RKO (cell line): ENCODE measurements at regions not wholly inside any gene's neighbourhood (a gene's known extent, or its start where the extent isn't known, plus 50 kb on each side); places are given as distances from the start of the nearest gene placed in this dataset.

Experiments used
- DNase-seq: peaks from one replicate; pipeline ENCODE4 v3.0.0-alpha.2; 2016; ENCODE audit warnings: low spot score

DNA sequence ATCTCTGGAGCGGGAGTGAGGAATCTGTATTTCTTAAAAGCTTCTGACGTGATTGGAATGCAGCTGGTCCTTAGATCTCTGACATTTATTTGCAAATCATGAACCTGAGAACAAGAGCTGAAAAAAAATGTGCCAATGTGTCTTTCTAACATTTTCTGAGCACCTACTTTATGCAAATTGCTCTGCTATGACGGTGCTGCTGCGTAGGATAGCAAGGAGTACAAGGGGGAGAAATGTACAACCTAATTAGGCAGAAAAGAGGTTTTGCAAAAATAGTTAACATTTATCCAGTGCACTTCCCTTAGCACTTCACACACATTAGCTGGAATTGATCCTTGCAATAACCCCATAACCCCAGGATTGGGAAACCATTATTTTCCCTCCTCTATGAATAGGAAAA lies 357.5 kb downstream of the TLE4 start:
- no peak for DNase-seq

DNA sequence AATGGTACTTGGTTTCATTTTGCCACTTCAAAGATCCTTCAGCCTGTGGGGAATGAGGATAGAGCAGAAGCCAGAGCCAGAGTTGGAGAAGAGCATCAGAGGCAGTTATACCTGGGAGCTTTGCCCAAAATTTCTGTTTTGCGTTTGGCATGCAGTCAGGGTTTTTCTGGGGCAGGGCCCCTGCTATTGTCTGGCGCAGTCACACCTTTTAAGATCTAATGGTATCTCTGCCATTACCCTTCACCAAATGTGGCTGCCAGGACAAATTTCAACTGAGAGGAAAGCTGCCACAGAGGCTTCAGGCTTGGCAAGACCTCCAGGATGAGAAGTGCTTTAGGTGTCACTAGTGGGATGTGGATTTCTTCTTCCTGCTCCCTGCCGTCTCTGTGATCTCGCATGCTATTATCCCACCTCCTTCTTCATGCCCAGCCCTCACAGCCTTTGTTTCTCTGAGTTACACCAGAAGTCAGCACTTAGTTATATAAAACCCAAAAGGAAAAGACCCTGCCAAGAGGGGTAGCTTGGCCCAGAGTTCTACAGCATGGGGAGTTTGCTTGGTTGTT lies 357.0 kb downstream of the TLE4 start:
- DNase-seq, result no peak

DNA sequence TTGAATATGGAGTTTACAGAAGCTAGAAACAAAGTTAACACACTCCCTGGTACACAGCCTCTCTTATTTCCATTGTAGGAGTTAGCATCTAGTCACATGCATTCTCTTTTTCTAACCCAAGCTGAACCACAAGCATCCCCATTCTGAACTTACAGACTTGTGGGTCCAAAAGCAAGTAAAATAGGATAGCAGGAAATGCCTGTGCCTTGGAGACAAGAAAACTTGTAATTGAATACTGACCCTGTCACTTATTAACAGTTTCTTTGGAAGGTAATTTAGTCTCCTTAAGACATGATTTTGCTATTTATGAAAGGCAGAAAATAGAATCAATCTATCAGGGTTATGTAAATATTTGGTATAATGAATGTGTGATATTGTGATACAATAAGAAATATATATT lies 353.6 kb downstream of the TLE4 start:
- DNase-seq, result no peak

DNA sequence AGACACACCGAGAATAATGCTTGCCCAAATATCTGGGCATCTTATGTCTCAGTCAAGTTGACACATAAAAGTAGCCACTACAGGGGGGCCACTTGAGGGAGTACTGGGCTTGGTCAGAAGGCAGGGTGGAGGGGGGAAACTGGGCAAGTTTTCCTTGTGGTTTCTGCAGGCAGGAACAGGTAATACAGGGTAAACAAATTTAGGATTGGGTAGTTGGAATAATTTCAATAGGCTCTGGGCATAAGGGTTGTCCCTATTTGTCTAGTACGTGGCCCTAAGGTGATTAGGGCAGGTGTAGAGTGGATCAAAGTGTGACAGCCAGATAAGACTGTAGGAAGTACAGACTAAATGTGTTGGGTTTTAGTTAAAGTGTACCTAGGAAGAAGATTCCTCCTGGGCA lies 353.1 kb downstream of the TLE4 start:
- DNase-seq, result no peak

DNA sequence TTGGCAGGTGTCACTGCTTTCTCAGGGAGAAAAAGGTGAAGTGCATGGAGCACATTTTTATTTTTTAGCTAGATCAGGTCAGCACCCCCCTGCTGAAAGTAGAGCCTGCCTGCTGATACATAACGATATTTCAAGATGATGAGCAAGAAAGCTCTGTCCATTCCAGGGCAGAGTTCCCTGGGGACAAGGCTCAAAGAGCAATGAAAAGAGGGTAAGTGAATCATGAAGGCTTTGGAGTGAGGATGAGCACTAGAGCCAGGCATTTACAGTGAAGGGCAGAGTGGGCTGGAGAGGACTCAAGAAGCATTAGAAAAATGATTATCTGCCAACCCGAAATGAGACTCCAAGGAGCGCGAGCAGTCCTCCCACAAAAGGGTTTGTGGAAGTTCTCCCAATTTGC lies 345.7 kb downstream of the TLE4 start:
- DNase-seq, result no peak

DNA sequence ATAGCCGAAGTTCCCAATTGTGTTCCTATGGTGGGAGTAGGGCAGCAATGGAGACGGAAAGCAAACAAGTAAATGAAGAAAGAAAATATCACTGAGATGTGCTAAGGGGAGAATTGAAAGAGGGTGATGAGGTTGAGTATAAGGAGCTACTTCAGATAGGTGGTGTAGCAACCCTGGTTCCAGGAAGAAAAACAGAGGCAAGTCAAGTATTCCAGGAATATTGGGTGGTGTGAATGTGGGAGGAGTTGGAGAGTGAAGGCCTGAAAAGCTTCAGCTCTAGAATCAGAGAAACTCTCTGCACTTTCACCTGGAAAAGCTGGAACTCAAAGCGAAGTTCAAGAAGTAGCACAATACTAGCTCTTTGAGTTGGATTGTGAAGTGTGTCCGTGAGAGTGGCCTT lies 342.1 kb downstream of the TLE4 start:
- DNase-seq, result no peak

DNA sequence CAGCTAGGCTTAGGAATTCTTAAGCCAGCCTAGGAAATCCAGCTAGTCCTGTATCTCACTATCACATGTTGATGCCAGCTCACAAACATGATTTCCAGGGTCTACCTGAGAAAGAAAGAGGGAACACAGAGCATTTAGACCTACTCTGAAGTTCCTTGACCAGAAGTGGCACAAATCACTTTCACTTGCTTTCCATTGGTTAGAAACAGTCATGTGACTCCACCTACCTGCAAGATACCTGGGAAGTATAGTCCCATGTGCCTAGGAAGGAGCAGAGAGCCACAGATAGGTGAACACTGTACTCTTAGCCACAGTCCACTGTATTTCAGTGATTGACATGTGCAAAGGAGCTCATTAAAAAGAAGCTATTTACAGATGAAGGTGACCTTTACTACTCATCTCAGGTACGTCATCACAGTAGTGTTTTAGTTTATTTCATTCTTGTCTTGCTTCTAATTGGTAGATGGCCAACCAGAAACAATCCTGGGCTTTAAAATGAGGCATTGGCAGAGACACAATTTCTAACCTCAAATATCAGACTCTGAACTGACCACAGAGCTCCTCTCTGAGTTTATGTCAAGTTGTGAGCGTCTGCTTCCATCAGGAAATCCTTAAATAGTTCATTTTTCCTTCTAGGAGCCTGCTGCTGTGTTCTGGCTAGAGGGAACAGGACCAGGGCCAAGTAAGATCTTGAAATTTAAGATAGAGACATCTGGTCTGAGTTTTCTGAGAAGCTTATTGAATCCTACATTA lies 340.7 kb downstream of the TLE4 start:
- DNase-seq, result no peak

DNA sequence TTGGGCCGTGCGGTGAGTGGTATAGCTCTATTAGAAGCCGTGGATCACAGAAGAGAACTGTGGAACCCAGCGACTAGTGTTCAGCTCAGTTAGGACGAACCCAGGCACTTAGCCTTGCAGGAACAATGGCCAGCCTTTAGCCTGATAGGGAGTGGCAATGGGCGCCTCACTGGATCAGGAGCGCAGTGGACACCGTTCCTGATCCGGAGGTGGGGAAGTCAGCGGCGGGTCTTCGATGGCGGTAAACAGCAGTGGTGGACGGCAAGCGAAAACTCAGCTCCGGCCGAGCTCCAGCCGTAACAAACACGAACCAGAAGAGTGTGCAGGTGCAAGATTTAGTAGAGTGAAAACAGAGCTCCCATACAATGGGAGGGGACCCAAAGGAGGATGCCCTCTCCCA lies 340.0 kb downstream of the TLE4 start:
- DNase-seq, result no peak

DNA sequence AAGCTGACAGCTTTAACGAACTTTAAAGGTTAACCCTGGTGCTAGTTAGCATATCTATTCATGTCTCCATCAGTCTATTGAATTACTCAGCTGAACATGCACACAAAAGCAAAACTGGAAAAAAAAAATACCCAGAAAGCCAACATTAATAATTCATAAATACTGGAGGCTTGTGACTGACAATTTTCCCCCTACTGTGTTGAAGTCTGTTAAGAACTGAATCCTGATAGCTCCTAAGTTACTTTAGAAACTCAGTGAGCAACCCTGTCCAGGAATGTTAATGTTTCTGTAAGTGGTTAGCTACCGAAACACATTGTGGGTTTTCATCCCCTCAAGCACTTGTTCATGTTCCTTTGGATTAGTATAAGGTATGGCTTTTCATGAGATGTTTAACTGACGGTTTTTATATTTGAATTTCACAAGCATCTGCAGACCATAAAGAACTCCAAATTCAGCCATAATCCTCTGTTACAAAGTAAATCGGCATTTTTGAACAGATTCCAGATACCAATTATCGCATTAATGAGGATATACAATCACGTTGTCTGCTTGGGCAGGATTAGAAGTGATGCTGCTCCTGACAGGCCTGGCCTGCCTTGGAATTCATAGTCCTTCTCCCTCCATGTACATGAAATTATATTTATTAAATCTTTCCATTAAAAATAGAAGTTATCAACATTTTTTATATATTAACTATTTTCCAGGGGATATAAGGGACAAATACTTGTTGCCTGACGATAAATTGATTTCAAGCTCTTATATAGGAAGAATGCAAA lies 331.2 kb downstream of the TLE4 start:
- DNase-seq, result no peak

DNA sequence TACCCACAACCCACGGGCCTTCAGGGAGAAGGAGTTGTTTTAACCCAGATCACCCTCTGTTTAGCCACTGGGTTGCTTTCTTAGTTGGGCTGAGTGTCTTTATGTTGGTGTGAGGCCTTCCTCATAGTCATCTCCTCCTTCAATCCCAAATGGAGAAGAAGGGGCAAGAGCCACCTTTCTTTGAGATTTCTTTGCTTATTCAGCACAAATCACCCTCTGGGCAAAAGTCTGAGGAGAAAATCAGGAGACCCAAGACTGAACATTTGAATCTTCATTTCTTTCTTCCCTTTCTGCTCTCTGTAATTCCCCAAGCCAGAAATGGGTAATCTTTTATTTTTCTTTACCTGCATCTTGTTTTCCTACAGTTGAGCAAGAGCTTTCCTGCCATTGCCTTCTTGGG lies 329.0 kb downstream of the TLE4 start:
- no peak for DNase-seq

DNA sequence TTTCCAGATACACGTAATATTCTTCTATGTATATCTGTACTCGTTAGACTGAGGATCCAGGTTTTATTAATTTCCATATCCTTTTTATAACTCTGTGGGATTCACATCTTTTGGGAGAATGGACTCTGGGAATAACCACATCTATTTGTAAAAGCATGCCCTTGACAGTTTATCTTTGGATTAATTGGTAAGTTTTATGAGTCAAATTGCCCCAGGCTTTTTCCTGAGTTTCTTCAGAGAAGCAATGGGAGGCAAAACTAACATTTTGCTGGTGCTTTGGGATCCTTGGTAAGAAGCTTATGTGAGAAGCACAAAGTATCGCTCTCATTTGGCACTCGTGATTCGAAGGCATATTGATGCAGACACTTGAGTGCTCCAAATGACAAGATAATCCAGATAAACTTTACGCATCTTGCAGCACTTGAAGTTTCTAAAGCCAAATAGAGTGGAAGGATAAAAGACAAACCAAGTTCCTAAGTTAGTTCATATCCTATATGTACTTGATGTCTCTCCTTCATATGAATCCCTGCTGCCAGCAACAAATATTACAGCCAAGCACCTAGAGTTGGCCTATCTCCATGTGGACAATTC lies 324.7 kb downstream of the TLE4 start:
- DNase-seq, result no peak

DNA sequence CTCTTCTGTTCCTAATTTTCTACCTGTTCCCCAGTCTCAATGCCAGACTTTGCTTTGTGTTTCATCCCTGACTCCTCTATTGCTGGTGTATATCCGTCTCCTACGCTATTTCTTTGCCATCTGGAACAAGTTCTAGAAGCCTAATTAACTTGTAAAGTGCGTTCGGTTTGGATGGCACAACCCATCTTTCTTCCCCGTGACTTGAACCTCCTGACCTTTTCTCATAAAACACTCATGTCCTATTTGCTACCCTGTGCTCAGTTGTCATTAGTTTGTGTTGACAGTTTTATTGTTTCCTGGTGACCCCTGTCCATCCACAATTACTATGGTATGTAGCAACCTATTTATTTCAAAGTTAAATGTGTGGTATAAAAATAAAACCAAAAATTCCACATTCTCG lies 323.5 kb downstream of the TLE4 start:
- no peak for DNase-seq

DNA sequence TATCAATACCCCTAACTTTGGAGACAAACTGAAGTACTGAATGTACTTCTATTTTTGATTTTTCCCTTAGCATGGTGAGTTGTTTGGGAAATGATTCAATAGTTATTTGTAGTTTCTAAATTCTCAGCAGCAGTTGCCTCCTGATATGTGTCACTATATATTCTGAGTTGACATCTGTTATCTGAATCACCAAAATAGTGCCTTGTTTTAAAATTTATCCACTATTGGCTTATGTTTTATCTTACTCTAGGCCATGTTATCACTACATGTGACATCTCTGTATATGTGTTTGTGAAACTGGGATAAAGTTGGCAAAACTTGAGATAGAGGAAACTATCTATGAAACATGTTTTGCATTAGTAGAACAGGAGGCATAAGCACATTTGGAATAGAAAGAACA lies 317.6 kb downstream of the TLE4 start:
- DNase-seq, result no peak

DNA sequence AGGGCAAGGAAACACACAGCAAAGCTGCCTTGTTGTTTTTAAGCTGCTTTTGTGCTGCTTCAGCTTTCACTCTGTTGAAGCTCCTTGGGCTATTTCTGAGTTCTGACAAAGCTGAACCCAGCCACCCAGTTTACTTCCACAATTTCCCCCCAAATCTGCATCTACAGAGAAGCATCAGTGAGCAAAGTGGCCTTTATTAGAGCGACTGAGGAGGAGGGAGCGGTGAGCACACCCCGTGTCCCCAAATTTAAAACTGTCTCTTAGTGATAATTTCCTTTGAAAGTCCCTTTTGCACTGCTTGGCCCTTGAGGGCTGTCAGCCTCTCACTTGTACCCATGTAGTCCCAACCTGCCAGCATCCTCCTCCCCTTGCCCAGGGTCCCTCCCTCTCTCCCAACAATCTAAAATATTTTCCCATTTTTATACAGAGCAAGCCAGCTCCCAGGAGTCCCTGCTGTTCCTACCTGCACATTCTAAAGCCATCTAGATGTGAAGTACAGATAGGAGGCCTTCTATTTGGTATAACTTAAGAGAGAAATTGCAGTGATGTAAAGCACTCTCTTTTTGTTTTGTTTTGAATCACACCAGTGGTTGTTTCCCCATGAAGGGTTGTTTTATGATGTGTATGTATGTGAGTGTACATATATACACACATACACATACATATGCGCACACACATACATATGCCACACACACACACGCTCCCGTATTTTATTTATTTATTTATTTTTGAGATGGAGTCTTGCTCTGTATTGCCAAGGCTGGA lies 313.5 kb downstream of the TLE4 start:
- DNase-seq, result no peak

DNA sequence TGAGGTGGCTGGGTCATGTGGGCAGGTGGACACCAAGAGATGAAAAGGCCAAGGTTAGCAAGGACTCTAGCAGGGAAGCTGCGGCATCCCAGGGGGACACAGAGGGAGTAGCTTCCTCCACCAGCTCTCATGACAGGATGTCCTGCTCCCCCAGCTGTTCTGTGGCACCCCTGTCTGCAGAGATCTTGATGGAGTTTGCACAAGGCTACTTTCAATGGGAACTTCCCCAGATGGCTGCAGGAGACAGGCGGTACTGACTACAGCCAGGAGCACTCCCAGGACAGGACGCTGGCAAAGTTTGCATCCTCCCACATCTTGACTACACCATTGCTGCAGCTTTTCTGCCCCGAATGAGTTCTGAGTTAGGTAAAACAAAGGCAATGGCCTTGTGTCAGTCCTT lies 312.8 kb downstream of the TLE4 start:
- no peak for DNase-seq

DNA sequence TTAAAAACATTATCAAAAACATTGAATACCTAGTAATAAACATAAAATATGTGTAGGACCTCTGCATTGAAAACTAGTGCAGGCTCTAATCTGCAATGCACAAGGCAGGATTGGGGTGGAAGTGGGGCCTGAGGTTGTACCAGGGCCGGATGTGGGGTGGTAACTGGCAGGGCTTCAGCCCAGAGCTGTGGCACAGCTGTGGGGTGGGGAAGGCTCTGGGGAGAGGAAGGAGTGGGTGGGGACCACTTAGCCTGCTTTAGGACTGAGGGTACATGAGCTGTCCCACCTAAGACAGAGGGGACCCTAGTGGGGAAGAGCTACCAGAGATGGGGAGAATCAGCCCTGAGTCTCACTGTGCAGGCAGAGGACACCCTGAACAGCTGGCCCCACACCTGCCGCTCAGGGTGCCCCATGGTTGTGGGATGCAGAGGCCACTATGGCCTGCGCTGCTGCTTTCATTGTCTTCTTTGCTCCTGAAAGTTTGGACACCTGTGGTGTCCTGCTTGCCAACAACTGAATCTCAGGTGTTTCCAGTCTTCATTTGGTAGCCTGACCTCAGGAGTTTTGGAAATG lies 311.4 kb downstream of the TLE4 start:
- DNase-seq, result no peak

DNA sequence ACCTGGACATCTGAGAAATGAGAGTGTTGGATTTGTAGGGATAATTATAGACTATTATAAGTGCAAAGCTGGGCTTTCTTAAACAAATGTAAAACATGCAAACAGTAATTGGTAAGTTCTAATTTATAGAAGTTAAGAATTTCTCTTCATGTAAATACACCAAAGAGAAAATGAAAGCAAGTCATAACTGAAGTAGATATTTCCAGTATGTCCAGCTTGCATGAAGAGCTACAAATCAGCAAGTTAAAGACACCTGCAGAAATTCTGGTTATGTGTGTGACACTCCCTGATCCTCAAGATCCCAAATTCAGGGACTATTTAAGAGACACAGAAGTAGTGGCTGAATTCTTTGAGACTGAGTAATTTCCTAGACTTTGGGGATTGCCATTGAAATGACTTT lies 308.9 kb downstream of the TLE4 start:
- DNase-seq, result no peak

DNA sequence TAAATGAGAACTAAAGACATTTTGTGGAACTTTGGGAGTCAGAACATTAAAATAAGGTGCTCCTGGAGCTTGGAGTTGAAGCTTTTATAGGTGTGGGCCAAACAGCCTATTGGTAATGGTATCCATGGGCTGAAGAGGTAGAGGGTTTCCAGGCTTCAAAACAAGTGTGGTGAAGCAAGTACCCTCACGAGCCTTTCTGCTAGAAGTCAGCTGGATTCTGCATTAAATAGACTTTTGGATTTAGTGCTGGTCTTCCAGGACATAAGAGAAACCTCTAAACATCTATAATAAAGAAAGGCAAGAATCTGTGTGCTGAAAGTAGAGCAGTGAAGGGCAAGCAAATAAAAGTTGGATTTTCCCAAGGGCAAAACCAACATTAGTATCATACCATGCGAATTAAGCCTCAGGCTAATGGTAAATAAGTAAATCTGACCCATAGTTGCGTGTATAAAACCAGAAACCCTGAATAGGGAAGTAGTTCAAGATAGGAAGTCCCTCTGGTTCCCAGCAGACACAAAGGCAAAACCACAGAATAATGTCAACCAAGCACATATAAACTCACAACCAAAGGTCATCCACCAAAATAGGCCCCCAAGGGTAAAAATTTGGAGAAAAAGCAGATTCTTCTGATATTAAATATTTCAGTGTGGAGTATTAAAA lies 306.3 kb downstream of the TLE4 start:
- DNase-seq, result no peak

DNA sequence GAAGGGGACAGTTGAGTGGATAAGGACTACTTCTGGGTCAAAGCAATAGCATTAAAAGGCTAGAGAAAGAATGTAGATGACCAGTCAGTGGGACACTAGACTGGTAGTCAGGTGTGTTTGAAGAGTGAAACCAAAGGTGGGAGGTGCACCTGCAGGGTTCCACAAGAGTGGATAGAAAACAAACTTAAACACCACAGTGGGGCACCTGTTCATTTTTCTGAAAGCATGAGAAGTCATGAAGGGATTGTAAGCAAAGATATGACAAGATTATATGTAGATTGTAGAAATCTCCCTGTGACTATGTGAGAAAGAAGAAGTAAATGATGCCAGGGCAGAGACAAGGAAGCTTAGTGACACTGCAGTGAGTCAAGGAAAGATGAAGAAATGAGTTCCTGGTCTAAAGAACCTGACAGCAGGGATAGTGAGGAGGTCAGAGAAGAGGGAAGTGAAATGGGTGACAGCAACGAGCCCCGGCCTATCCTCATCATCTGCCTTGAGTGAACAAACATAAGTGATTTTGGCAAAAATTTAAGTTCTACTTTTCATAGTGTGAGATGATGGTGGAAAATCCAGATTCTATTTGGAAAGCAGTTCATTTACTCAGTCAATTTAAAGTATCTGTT lies 296.9 kb downstream of the TLE4 start:
- no peak for DNase-seq

DNA sequence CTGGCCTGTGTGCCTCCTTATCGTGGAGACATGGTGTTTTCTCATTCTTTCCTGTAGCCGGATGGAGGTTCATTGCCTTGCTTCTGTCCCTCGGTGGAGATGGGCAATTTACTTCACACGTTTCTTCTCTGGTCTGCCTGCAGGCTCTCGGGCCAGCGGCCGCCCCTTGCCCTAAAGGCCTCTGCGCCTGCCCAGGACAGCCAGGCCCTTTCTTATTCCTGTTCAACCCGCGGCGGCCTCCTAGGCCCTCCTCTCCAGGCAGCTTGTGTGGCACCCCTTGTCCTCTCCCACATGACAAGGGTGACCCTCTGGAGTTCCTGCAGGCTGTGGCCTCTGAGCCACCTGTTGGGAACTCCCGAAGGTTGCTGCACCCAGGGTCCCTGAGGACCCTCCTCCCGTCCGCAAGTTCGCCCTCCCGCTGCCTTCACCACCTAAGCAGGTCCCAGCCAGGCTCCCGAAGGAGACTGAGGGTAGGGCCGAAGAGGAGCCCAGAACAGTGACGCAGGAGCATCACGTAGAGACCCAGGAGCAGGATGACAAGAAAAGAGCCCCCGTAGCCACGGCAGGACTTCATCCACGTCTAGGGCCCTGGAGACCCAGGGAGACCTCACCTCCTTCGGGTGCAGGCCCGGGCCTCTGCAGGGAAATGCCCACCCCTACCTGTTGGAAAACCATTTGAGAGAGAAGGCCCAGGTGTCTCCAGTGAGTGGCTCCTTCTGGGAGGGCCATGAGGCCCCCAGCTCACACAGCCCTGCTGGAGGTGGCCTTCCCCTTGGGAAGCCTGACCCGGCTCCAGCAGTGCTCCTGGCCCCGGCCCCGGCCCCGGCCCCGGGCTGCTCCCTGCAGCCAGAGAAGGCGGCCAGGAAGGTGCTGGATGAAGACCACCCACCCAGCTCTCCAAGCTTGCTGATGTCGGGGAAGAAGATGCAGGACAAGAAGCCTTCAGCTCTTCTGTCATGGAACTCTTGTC lies 291.4 kb downstream of the TLE4 start:
- no peak for DNase-seq
